CD14-positive monocyte (primary cell): ENCODE measurements at regions not wholly inside any gene's neighbourhood (a gene's known extent, or its start where the extent isn't known, plus 50 kb on each side); places are given as distances from the start of the nearest gene placed in this dataset.

Experiments
- DNase-seq, 3 donors: peaks; one replicate each; pipeline ENCODE4 v3.0.0-alpha.2; 2011 to 2022
- H2AFZ ChIP-seq: 2 replicates; pipeline ENCODE4 v1.6.0; 2012; ENCODE audit warnings: mild to moderate bottlenecking, low read depth, low read length, inconsistent platforms; ENCODE audit not compliant: insufficient read depth, poor library complexity, severe bottlenecking
- H3K27ac ChIP-seq, 2 donors: 1 replicate in 1 of 2; 2 replicates in 1 of 2; pipeline ENCODE4 v1.5.1; 2012 to 2013; ENCODE audit warnings: low read length in 2 of 2, control low read depth in 1 of 2, inconsistent platforms in 1 of 2, low read depth in 1 of 2, mild to moderate bottlenecking in 1 of 2
- H3K27me3 ChIP-seq, 2 donors: one replicate each; pipeline versions ENCODE4 v1.6.0 to v1.6.1; 2011 to 2013; ENCODE audit warnings: low read length in 2 of 2; ENCODE audit not compliant: control insufficient read depth in 2 of 2, insufficient read depth in 2 of 2
- H3K36me3 ChIP-seq, 2 donors: replicated peaks in 1 of 2; 1 replicate in 1 of 2; 2 replicates in 1 of 2; pipeline versions ENCODE4 v1.5.1 to v1.6.1; 2012 to 2013; ENCODE audit warnings: low read length in 2 of 2, control low read depth in 1 of 2, inconsistent platforms in 1 of 2, mild to moderate bottlenecking in 1 of 2; ENCODE audit not compliant: insufficient read depth in 2 of 2, control insufficient read depth in 1 of 2
- H3K4me1 ChIP-seq, 2 donors: 1 replicate in 1 of 2; 2 replicates in 1 of 2; pipeline versions ENCODE4 v1.5.1 to v1.6.1; 2012 to 2013; ENCODE audit warnings: low read length in 2 of 2, control low read depth in 1 of 2, inconsistent platforms in 1 of 2, mild to moderate bottlenecking in 1 of 2, moderate library complexity in 1 of 2; ENCODE audit not compliant: insufficient read depth in 2 of 2, control insufficient read depth in 1 of 2
- H3K4me2 ChIP-seq: replicated peaks from 2 replicates; pipeline ENCODE3; 2012; ENCODE audit warnings: low read length, moderate library complexity, mild to moderate bottlenecking; ENCODE audit not compliant: poor library complexity, severe bottlenecking; ENCODE audit errors: extremely low read depth
- H3K4me3 ChIP-seq, 3 experiments: fragments of 200-600 bp in 1 of 3; sonication (generic) in 1 of 3; replicated peaks in 1 of 3; 1 replicate in 2 of 3; 2 replicates in 1 of 3; pipeline ENCODE4 v1.5.1; 2011 to 2013; ENCODE audit warnings: low read length in 3 of 3, mild to moderate bottlenecking in 3 of 3, control low read depth in 2 of 3, low read depth in 2 of 3, inconsistent platforms in 1 of 3, moderate library complexity in 1 of 3
- H3K79me2 ChIP-seq: 2 replicates; pipeline ENCODE4 v1.6.0; 2012; ENCODE audit warnings: mild to moderate bottlenecking, control low read depth, inconsistent platforms, low read length, moderate library complexity; ENCODE audit not compliant: insufficient read depth
- H3K9ac ChIP-seq: 2 replicates; pipeline ENCODE4 v1.6.0; 2017; ENCODE audit warnings: low read length, mild to moderate bottlenecking; ENCODE audit not compliant: insufficient read depth, poor library complexity, severe bottlenecking
- H3K9me3 ChIP-seq, 2 donors: replicated peaks in 1 of 2; 1 replicate in 1 of 2; 2 replicates in 1 of 2; pipeline versions ENCODE4 v1.5.1 to v1.6.1; 2012 to 2013; ENCODE audit warnings: low read length in 2 of 2, control low read depth in 1 of 2; ENCODE audit not compliant: control insufficient read depth in 1 of 2, insufficient read depth in 1 of 2
- H4K20me1 ChIP-seq: 2 replicates; pipeline ENCODE4 v1.6.0; 2012; ENCODE audit warnings: mild to moderate bottlenecking, low read length, control low read depth, moderate library complexity; ENCODE audit not compliant: insufficient read depth
- H3K27ac Mint-ChIP-seq, 7 donors: one replicate each; pipeline ENCODE4 v1.8.0; 2020; ENCODE audit warnings: mild to moderate bottlenecking in 7 of 7, mixed read lengths in 7 of 7, moderate library complexity in 6 of 7, inconsistent platforms in 2 of 7
- H3K27me3 Mint-ChIP-seq, 3 donors: one replicate each; pipeline ENCODE4 v1.8.0; 2021 to 2022; ENCODE audit warnings: low read depth in 3 of 3, mild to moderate bottlenecking in 3 of 3, mixed read lengths in 3 of 3, moderate library complexity in 3 of 3, inconsistent platforms in 1 of 3
- H3K36me3 Mint-ChIP-seq, 2 donors: one replicate each; pipeline ENCODE4 v1.8.0; 2020; ENCODE audit warnings: mixed read lengths in 2 of 2, inconsistent platforms in 1 of 2, mild to moderate bottlenecking in 1 of 2
- H3K4me1 Mint-ChIP-seq: one replicate; pipeline ENCODE4 v1.8.0; 2020; ENCODE audit warnings: mild to moderate bottlenecking, mixed read lengths
- H3K4me3 Mint-ChIP-seq, 2 donors: one replicate each; pipeline ENCODE4 v1.8.0; 2020; ENCODE audit warnings: mild to moderate bottlenecking in 2 of 2, mixed read lengths in 2 of 2, moderate library complexity in 1 of 2
- H3K9me3 Mint-ChIP-seq, 7 donors: one replicate each; pipeline ENCODE4 v1.8.0; 2020 to 2022; ENCODE audit warnings: mixed read lengths in 7 of 7, mild to moderate bottlenecking in 6 of 7, moderate library complexity in 6 of 7, inconsistent platforms in 2 of 7
- CTCF ChIP-seq: fragments of 200-600 bp; IDR thresholded peaks from one replicate; pipeline ENCODE4 v1.8.0; 2022; ENCODE audit warnings: antibody characterized with exemption, mild to moderate bottlenecking
- WGBS: methylation state at CpG from one replicate; pipeline ENCODE4 v1.1.5; 2013; ENCODE audit warnings: missing lambda C conversion rate; ENCODE audit not compliant: insufficient coverage; 5-methylcytosine and 5-hydroxymethylcytosine counted together
- intact Hi-C, 2 donors: fragments of 100-400 bp; cut with micrococcal nuclease; formaldehyde crosslinking; loops; one replicate each; pipeline versions ENCODE4 v1.15.0 to v1.15.1; 2023

GRCh38 chr4:161329852-161330251, 833.9 kb downstream of the FSTL5 start:
- no peaks in the 10 kb centered on the region for H4K20me1 ChIP-seq
- no peaks in the 10 kb centered on the region for H3K27me3 ChIP-seq
- intact Hi-C loops, result no loop called here
- no peak overlapping the region for H3K4me3 ChIP-seq
- H3K36me3 Mint-ChIP-seq, result no peaks in the 10 kb centered on the region
- no peaks in the 10 kb centered on the region for H3K4me1 ChIP-seq
- WGBS, result no CpG with 5 or more reads among the region's 1 CpG
- TF ChIP-seq CTCF, result no peak
- no peak overlapping the region for H3K4me3 Mint-ChIP-seq
- no peaks in the 10 kb centered on the region for H3K36me3 ChIP-seq
- H3K27ac ChIP-seq, result no peak overlapping the region
- H3K9me3 Mint-ChIP-seq, result peaks cover 0 to 3% (median 0%) of the 10 kb centered on the region in 7 donors
- no peak overlapping the region for H3K27ac Mint-ChIP-seq
- H3K27me3 Mint-ChIP-seq, result no peaks in the 10 kb centered on the region
- no peak overlapping the region for H3K4me2 ChIP-seq
- H3K79me2 ChIP-seq, result no peaks in the 10 kb centered on the region
- H3K9me3 ChIP-seq, result no peaks in the 10 kb centered on the region
- H3K9ac ChIP-seq, result no peak overlapping the region
- no peak for DNase-seq
- no peaks in the 10 kb centered on the region for H3K4me1 Mint-ChIP-seq
- H2AFZ ChIP-seq, result no peak overlapping the region

- Mint-ChIP-seq H3K27ac (no peak overlapping the region), H3K4me1 (no peaks in the 10 kb centered on the region), H3K36me3 (no peaks in the 10 kb centered on the region), H3K27me3 (no peaks in the 10 kb centered on the region), H3K4me3 (no peak overlapping the region), H3K9me3 (no peaks in the 10 kb centered on the region)
- no peak for TF ChIP-seq CTCF
- Histone ChIP-seq H4K20me1 (no peaks in the 10 kb centered on the region), H3K9ac (no peak overlapping the region), H3K9me3 (no peaks in the 10 kb centered on the region), H3K4me3 (no peak overlapping the region), H3K4me2 (no peak overlapping the region), H3K27me3 (no peaks in the 10 kb centered on the region), H3K27ac (no peak overlapping the region), H3K79me2 (no peaks in the 10 kb centered on the region), H2AFZ (no peak overlapping the region), H3K4me1 (no peaks in the 10 kb centered on the region), H3K36me3 (no peaks in the 10 kb centered on the region)
- no peak for DNase-seq
- whole genome bisulfite sequencing, result 100% methylated on average over 1 of the region's 1 CpG
- intact Hi-C loops, result no loop called here
Observed at GRCh38 chr4:161321706-161322105, 842.1 kb downstream of the FSTL5 start.
